RPMI8226 (cell line): ENCODE measurements at regions not wholly inside any gene's neighbourhood (a gene's known extent, or its start where the extent isn't known, plus 50 kb on each side); places are given as distances from the start of the nearest gene placed in this dataset.
"Not testable (repeated sequence)": the region's sequence is repeated elsewhere in the genome, so short reads cannot be mapped to it uniquely, and the experiment has no call there.

ENCODE experiments used
- DNase-seq: peaks from one replicate; pipeline ENCODE4 v3.0.0-alpha.2; 2015

DNA sequence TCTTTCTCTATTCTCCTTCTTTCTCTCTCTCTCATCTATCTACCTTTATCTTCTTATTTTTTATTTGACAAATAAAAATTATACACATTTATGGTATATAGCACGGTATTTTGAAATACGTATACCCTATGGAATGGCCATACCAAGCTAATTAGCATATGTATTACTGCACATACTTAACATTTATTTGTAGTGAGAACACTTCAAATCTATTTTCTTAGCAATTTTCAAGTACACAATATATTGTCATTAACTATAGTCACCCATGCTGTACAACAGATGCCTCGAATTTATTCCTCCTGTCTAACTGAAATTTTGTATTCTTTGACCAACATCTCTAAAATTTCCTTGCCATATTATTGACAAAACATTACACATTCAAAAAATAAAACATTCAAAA lies 447.1 kb downstream of the MIAT start:
- DNase-seq = no peak

DNA sequence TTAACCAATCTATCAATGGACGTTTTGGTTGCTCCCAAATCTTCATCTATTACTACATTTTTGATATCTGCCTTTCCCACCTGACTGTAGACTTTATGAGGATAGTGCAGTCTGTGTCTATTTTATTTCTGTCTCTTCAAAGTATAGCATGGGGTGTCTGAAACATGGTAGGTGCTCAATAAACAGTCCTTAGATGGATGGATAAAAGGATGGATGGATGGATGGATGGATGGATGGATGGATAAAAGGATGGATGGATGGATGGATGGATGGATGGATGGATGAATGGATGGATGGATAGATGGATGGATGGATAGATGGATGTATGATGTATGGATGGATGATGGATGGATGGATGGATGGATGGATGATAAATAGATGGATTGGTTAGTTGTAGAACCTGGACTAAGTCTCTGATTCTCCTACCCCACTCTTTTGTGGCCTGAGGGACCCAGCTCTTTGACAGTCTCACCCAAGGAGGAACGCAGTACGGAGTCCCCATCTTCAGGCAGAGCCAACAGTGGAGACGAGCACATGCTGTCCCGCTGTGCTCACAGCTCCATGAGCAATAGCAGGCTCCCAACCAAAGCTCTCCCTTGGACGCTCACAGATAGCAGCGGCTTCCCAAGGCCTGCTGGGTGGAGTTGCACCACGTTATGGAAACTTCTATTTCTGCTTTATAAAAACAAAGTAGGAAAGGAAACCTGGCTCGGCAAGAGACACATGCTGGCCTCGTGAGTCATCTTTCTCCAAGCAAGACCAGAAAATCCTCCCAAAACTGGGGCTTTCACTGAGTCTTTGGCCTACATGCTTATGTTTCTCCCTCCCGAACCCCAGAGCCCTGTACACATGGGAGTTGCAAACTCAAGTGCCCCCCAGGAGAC lies 448.0 kb downstream of the MIAT start:
- no peak for DNase-seq

DNA sequence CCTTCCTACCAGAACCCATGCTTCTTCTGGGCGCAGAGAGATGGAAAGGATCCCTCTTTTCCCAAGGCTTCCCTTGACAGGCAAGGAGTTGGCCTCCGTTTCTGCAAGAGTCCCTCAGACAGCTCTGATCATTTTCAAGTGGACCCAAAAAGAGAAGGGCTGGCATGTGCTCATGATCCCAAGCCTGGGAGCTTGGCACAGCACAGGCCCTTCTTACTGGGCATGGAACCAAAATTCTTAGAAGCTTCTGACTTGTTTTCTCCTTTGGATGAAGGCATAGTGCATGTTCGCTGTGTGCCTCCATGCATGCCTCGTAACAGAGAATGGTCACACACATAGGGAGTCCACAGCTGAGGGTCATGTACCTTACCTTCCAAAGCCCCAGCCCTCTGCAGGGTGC lies 449.6 kb downstream of the MIAT start:
- DNase-seq = no peak

DNA sequence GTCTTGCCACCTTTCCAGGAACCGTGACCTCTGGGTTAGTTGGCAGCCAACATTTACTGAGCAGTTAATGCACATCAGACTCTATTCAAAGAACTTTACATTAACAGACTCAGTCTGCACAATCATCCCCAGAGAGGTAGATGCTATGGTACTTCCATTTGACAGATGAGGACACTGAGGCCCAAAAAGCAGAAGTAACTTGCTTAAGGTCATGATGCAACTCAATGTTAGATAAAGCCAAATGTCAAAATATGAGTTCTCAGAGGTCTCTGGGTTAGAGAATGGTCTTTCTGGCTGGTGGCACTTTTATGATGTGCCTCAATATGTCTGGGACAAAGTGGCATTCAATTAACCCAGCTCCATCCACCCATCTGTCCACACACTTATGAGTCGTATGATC lies 450.0 kb downstream of the MIAT start:
- no peak for DNase-seq

DNA sequence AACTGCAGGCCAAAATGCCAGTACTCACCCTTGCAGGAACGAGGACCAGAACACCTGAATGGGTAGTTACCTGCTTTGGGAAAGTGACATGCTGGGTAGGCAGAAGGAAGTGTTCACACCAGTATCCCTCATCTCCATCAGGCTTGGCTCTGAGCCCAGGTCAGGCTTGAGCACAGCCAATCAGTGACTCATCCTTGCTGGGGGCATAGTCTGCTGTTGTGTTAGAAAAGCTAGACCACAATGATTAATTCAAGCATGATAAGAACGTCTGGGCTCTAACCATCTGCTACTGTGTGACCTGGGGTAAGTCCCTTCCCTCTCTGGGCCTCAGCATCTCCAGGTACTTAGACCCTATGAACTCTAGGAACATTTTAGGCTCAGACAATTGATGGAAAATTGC lies 450.4 kb downstream of the MIAT start:
- no peak for DNase-seq

DNA sequence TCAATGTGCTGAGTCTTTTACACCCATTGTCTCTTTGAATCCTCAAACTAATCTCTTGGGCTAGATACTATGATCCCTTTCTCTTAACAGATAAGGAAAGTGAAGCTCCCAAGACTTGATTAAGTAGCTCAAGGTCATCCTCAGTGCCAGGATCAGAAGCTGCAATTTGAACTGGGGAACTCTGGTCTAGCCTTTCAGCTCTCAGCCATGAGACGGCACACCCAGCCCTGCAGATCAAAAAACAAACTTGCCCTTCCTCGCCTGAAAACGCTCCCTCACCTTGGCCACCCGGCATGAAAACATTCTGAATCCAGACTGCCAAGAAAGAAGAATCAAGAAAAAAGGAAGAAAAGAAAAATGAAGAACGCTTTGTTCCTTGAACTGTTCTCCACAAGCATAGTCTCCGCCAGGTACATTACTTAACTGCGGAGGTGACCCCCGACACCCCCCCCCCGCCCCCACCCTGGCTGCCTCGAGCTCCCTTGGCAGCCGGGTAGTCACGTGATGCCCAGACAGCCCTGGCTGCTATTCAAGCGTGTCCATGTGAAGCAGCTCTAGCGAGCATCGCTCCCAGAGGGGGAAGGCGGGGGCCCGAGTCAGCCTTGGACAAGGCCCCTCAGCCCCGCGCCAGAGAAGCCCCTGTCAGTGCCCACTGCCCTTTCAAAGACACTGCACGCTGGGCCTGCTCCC lies 451.2 kb downstream of the MIAT start:
- no peak for DNase-seq

DNA sequence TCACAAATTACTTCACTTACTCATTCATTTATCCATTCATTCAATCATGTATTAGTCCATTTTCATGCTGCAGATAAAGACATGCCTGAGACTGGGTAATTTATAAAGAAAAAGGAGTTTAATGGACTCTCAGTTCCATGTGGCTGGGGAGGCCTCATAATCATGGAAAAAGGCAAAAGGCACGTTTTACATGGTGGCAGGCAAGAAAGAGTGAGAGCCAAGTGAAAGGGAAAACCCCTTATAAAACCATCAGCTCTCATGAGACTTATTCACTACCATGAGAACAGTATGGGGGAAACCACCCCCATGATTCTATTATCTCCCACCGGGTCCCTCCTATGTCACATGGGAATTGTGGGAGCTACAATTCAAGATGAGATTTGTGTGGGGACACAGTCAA lies 452.0 kb downstream of the MIAT start:
- not testable (repeated sequence) for DNase-seq

DNA sequence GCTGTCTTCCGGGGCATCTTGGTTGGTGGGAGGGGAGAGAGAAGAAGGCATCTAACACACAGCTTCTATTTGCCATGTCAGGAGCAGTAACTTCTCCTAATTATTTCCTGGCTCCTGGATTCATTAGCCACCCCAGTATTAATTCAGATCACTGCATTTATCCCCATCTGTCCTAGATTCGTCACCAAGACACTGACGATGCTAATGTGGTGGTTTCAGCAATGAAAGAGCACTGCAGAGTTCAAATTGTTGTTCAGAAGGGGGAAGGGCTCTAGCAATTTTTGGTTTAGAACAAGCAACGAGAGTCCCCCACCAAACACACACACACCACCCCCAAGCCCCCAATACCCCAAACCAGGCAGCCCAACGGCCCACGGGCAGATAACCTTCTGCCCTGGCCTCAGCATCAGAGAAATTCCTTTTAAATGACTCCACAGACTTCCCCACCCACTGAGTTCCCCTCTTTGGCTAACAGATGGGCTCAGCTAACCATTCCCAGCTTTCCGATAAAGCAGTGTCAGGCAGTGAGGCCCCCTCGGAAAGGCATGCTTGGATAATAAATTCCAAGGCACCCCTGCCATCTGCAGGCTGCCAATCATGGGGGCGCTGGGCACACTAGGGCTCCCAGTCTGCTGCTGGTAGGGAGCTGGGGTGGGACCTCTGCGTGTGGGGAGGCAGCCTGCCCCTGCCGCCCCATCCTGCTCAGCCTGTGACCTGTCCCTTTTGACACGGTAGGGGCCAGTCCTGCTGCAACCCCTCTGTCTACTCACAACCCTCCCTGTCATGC lies 453.5 kb downstream of the MIAT start:
- no peak for DNase-seq

DNA sequence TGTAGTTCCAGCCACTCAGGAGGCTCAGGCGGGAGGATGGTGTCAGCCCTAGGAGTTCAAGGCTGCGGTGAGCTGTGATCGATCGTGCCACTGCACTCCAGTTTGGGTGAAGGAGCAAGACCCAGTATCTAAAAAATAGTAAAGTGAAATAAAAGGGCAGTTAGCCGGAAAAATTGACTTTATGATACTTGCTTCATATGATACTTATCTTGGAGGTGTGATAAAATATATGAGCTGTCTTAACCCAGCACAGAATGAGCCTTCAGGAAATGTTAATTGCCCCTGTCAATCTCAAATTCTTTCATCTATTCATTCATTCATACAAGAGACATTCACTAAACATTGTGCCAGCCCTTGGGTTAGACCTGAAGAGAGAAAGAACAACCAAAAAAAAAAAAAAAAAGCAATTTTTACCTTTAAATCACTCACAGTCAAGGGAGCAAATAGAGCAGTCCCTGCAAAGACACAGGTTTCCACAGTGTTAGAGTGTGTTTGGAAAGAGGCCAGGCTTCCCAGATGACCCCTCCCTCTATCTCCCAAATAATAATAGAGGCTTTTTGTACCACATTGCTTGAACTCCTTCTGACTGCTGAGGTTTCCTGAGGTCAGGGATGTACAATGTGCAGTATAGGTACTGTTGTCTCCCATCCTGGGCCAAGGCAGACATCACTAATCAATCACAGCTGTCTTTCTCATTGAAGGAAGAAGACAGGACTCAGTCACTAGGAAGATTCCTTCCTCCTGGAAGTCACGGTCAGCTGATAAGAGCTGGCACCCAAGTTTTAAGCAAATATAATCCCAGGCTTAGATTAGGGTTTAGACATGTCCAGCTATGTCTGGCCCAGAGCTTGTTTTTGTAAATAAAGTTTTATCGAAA lies 454.6 kb downstream of the MIAT start:
- DNase-seq = no peak

DNA sequence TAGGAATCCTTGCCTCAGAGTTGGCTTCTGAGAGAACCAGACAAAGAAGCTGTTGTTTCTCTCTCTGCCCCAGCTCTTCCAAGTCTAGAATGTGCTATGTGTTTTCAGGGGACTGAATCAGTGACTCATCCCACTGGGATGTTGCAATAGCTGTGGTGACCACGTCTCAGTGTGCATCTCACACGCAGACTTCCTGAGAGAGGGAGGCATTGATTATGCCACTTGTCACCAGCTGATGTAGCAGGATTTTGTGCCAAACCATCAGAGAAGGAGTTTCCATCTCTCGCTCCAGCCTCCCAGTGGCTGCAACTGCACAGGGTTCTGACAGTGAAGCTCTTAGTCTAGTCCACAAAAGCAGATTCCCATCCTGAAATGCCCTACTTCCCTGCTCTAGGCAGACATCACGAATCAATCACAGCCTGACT lies 455.8 kb downstream of the MIAT start:
- no peak for DNase-seq

DNA sequence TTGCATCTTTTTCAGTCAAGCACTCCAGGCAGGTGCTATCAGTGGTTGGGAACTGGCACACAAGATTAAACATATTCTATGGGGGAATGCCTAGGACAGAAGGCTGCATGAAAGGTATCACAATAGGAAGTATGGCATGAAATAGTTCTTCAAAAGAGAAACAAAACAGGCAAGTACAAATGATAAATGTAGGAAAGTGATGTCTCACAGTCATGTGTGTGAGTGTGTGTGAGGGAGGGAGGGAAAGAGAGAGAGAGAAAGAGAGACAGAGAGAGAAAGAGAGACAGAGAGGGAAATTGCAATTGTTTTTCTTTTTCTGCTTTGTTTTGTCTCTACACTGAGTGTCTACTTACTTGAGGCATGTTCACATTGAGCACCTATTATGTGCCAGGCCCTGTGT lies 456.3 kb downstream of the MIAT start:
- no peak for DNase-seq

DNA sequence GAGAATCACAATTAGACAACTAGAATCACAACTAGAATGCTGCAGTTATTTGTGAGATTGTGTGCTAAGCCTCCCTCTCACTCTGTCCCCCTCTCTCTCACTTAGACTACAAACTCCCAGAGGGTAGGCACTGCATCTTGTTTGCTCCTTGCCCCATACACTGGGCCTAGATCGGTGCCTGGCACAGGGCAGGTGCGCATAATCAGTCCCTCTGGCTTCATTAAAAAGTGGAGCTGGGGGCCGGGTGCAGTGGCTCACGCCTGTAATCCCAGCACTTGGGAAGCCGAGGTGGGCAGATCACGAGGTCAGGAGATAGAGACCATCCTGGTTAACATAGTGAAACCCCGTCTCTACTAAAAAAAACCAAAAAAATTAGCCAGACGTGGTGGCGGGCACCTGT lies 456.8 kb downstream of the MIAT start:
- DNase-seq = no peak

DNA sequence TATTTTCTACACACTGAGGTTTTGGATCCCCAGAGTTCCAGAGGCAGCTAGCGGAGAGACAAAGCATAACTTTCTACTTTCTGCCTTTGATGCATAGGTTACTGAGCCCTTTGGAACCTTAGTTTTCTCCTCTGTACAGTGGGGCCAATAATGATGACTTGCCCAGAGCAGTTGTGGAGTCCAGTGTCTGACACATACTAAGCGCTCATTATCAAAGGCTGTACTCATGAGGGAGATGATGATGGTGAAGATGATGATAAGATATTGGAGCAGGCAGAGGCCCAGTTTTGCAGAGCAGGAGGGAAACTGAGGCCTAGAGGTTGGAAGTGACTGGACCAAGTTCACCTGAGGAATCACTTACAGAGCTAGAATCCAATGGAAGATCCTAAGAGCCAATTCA lies 458.0 kb downstream of the MIAT start:
- no peak for DNase-seq

DNA sequence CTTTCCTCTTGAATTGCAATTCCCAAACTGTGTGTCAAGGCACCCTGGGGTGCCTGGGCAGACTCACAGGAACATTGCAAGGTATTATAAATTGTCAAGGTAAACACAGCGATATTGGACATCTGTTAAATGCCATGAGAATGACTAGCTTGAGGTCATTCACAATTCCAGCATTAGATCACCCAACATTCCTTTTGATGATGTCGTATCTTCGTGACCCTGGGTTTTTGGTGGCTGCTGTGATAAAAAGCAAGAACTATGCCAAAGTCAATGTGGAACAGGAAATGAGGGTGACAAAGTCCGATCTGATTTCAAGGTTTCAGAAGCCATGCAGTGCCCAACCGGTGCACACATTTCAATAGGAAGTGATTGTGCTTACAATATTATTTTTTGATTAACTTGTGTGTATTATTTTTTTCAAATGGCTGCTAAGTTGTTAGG lies 458.4 kb downstream of the MIAT start:
- no peak for DNase-seq

DNA sequence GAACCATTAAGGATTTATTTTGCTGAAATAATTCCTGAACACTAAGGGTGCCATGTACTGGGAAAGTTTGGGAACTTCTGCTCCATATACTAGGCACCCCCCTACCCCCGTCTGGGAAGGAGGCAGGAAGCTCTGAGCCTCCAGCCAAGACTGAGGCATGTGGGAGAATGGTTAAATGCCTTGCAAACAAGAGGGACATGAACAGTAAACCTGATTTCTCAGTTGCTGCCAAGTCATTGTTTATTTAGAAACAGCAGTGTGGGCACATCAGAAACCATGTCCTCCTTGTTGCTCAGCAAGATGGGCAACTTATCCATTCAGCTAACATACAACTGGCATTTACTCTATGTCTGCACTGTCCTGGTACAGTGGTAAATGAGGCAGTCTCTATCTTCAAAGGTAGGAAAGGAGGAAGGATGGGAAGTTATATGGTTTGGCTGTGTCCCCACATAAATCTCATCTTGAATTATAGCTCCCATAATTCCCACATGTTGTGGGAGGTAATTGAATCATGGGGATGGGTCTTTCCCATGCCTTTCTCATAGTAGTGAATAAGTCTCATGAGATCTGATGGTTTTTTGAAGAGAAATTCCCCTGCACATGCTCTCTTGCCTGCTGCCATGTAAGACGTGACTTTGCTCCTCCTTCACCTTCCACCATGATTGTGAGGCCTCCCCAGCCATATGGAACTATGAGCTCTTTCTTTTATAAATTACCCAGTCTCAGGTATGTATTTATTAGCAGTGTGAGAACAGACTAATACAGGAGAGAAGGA lies 459.1 kb downstream of the MIAT start:
- no peak for DNase-seq

DNA sequence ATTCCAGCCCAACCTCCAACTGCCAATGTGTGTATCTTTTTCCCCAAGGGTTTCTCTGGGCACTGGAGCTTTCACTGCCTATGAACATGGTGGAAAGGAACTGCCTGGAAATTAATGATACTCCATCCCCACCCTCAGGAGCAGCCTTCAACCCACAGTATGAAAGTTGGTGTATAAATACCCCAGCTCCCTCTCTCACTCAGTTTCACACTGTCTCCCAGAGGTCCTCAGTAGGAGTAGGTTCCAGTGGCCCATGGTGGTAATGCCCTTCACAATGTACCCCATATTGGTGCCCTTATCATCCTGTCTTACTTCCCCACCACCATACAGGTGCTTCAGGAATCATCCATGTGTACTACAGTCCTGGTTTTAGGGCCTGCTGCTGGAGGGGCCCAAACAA lies 462.6 kb downstream of the MIAT start:
- no peak for DNase-seq

DNA sequence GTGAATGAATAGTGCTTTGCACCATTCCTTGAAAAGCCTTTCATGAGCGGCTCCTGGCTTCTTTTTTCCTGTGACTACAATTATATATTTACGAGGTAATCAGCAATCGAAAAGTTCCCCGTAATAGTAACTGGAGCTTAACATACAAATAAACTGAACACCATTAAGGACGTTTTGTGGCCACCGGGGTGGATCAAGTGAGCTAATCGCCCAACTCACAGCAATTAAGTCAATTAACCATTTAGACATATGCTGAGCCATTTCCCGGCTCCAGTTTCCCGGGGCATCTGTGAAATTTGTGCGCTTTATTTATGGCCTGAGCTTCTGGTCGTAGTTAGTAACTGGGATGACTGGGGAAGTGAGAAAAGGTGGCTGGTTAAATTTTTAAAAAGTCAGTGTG lies 465.2 kb downstream of the MIAT start:
- no peak for DNase-seq

DNA sequence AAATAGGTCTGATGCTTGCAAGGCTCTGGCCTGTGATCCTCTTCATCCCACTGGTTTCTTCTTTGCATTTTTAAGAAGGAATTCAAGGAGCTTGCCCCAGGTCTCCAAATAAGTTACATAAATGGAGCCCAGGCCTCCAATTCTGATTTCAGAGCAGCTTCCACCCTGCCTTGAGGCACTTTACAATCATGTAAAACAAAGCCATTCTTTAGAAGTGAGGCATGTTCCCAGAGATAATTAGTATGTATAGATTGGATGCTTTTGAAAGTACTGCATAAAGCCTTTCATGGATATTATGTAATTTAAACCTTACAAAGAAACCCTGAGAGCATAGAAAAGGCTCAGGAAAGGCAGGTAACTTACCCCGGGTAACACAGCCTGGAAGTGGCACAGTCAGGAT lies 466.5 kb downstream of the MIAT start:
- no peak for DNase-seq

DNA sequence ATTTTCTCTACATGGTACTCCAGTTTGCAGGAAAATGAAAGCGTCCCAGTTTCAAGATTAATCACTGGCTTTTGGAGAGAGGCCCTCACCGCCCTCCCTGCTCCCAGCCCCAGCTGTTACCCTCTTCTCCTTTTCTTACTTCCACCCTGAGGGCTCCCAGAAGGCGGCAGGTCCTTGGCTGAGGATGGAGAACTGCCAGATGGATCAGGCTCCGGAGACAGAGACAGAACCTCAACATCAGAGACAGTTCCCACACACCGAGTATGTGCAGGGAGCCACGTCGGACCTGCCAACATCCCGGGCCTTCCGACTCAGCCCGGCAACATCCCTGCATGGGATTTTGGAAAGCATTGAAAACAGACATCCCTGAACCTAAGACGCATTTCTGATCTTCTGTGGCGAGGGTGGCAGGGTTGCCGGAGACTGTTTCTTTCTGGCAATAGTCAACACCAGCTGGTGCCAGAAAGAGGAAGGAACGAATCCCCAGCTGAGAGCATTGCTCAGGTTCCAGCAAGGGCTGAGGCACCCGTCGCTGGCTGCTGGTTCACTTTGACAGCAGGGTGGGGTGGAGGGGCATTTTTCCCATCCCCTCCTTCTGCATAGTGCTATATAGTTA lies 467.1 kb downstream of the MIAT start:
- DNase-seq = no peak

DNA sequence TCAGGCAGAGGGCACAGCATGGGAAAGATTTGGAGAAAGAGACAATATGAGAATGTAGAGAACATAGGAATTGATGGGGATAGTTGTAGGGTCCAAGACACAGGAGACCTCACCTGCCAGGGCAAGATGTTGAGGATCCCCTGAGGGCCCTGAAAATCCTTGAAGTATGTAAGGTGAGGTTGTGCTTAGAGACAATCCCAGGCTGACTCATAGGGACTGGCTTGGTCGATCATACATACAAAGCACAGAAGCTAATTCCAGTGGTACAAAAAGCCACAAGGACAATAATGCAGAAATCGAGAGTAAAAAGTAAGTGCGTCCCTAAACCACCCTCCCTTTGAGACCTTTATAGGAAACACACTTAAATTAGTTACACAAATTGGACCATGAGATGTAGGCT lies 468.2 kb downstream of the MIAT start:
- DNase-seq = no peak

DNA sequence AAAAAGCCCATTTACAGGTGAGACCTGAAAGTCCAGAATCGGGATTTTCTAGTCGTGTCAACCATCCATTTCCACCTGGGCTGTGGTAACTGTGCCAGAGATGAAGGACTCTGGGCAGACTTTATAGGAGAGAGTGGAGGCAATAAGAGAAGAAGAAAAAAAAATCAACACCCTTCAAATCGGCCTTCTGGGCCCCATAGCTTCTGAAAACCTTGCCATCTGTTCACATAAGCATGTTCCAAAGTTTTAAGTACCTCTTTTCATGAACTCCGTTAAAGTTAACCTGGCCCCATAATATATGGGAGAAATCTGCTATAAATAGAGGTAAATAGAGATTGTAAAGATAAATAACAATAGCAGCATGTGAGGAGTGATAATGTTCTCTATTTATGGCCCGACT lies 470.5 kb downstream of the MIAT start:
- no peak for DNase-seq
